ENCODE measurements at regions not wholly inside any gene's neighbourhood (a gene's known extent, or its start where the extent isn't known, plus 50 kb on each side); places are given as distances from the start of the nearest gene placed in this dataset.
"Not testable (repeated sequence)": the region's sequence is repeated elsewhere in the genome, so short reads cannot be mapped to it uniquely, and the experiment has no call there.

DNA sequence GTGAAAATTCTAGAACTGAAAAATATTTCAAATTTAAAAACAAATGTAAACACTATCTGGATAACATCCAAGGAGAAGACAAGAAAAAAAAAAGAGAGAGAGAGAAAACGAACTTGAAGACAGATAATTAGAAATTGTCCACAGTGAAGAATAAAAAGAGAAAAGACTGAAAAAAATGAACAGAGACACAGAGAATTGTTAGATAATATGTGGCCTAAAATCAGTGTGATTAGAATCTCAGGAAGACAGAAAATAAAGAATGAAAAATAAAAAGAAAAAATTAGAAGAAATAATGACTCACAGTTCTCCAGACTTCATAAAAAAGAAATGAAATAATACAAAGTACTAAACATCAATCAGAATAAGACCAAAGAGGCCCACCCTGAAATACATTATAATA is 1209.3 kb downstream of the FSCB start:
- H3K27ac ChIP-seq, result no peak overlapping the region
- TF ChIP-seq, protein P1, sequence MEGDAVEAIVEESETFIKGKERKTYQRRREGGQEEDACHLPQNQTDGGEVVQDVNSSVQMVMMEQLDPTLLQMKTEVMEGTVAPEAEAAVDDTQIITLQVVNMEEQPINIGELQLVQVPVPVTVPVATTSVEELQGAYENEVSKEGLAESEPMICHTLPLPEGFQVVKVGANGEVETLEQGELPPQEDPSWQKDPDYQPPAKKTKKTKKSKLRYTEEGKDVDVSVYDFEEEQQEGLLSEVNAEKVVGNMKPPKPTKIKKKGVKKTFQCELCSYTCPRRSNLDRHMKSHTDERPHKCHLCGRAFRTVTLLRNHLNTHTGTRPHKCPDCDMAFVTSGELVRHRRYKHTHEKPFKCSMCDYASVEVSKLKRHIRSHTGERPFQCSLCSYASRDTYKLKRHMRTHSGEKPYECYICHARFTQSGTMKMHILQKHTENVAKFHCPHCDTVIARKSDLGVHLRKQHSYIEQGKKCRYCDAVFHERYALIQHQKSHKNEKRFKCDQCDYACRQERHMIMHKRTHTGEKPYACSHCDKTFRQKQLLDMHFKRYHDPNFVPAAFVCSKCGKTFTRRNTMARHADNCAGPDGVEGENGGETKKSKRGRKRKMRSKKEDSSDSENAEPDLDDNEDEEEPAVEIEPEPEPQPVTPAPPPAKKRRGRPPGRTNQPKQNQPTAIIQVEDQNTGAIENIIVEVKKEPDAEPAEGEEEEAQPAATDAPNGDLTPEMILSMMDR (conservative IDR thresholded peaks at IDR 0.05), result no peak
- TF ChIP-seq ZFX (IDR thresholded peaks at IDR 0.05), result no peak

DNA sequence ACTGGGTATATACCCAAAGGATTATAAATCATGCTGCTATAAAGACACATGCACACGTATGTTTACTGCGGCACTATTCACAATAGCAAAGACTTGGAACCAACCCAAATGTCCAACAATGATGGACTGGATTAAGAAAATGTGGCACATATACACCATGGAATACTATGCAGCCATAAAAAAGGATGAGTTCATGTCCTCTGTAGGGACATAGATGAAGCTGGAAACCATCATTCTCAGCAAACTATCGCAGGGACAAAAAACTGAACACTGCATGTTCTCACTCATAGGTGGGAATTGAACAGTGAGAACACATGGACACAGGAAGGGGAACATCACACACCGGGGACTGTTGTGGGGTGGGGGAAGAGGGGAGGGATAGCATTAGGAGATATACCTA is 1211.0 kb downstream of the FSCB start:
- not testable (repeated sequence) for H3K27ac ChIP-seq

DNA sequence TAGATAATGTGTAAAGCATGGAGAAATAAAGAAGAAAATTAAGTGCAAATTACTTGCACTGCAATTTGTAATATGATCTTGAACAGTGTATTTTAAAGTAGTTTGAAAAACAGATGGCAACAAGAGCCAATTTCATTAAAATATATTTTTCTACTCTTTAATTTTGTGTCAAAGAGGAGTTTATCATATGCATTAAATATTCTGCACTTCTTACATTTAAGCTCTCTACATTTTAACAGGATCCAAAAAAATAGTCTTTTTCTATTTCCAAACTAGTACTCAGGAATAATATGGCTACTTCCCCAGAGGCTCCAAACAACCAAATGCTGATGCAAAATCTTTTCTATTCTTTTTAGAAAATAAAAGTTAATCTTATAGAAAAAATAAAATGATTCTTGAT is 1221.5 kb downstream of the FSCB start:
- no peak overlapping the region for H3K27ac ChIP-seq
- TF ChIP-seq, protein P1 (conservative IDR thresholded peaks at IDR 0.05), result no peak
- no peak for TF ChIP-seq ZFX (IDR thresholded peaks at IDR 0.05)

GRCh38 chr14:43260056-43260455 is 1247.0 kb downstream of the FSCB start:
- TF ChIP-seq, protein P1 (conservative IDR thresholded peaks at IDR 0.05), result no peak
- TF ChIP-seq ZFX (IDR thresholded peaks at IDR 0.05), result no peak

GRCh38 chr14:43258396-43258795 is 1248.7 kb downstream of the FSCB start:
- no peak for TF ChIP-seq ZFX (IDR thresholded peaks at IDR 0.05)
- TF ChIP-seq, protein P1 (conservative IDR thresholded peaks at IDR 0.05), result no peak
- no peak overlapping the region for H3K27ac ChIP-seq

More at GRCh38 chr14:43260056-43260455, 1247.0 kb downstream of the FSCB start:
- no peak overlapping the region for H3K27ac ChIP-seq

GRCh38 chr14:43256996-43257395 is 1250.1 kb downstream of the FSCB start:
- H3K27ac ChIP-seq, result not testable (repeated sequence)

- no peak overlapping the region for H3K27ac ChIP-seq
- no peak for TF ChIP-seq ZFX (IDR thresholded peaks at IDR 0.05)
- TF ChIP-seq, protein P1 (conservative IDR thresholded peaks at IDR 0.05), result no peak
Measured at GRCh38 chr14:43252866-43253265, 1254.2 kb downstream of the FSCB start.

DNA sequence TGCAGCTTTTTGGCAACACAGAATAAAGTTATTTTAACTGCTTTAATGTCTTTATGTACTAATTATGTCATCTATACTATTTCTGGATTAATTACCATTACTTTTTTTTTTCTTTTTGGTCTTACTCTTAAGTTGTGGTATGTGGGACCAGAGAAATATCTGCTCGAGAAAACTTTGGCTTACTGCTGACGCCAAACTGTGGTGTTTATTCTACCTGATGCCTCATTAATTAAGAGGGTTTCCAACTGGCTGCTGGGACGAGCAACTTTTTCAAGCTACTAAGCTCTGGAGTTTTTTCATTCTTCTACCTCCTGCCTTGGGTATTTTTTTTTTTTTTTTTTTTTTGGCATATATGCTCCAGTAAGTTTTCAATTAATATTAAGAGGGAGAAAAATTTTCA is 1257.5 kb downstream of the FSCB start:
- no peak overlapping the region for H3K27ac ChIP-seq
- TF ChIP-seq ZFX (IDR thresholded peaks at IDR 0.05), result no peak
- TF ChIP-seq, protein P1 (conservative IDR thresholded peaks at IDR 0.05), result no peak

DNA sequence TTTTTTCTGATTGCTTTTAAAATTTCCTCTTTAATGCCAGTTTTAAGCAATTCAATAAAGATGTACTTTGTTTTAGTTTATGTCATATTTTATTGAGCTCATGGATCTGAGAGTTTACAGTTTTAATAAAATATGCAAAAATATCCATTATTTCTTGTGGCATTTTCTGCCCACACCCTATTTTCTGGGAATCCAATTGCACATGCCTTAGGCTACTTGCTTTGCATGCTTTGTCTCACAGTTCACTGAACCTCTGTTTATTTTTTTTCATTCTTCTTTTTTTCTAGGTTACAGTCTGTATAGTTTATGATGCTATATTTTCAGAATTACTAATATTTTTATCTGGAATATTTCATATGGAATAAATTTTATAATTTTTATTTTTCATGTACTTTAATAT is 1258.0 kb downstream of the FSCB start:
- no peak for TF ChIP-seq ZFX (IDR thresholded peaks at IDR 0.05)
- TF ChIP-seq, protein P1 (conservative IDR thresholded peaks at IDR 0.05), result no peak
- H3K27ac ChIP-seq, result no peak overlapping the region
